Fibroblast of the aortic adventitia (primary cell): ENCODE measurements at regions not wholly inside any gene's neighbourhood (a gene's known extent, or its start where the extent isn't known, plus 50 kb on each side); places are given as distances from the start of the nearest gene placed in this dataset.

Experiments used
- DNase-seq: peaks from one replicate; pipeline ENCODE4 v3.0.0-alpha.2; 2010; ENCODE audit warnings: low read depth
- H3K4me3 ChIP-seq: 2 replicates; pipeline ENCODE4 v1.5.1; 2011; ENCODE audit warnings: low read depth, mild to moderate bottlenecking, control low read depth, low read length, moderate library complexity
- CTCF ChIP-seq: IDR thresholded peaks from 2 replicates; pipeline ENCODE4 v1.5.1; 2011; ENCODE audit warnings: mild to moderate bottlenecking, low read length, control low read depth, inconsistent platforms; ENCODE audit not compliant: insufficient read depth

- no peak overlapping the region for H3K4me3 ChIP-seq
- no peak for DNase-seq
- TF ChIP-seq CTCF, result no peak
Observed at GRCh38 chr20:61176874-61177273, 75.2 kb upstream of the CDH4 start.

DNA sequence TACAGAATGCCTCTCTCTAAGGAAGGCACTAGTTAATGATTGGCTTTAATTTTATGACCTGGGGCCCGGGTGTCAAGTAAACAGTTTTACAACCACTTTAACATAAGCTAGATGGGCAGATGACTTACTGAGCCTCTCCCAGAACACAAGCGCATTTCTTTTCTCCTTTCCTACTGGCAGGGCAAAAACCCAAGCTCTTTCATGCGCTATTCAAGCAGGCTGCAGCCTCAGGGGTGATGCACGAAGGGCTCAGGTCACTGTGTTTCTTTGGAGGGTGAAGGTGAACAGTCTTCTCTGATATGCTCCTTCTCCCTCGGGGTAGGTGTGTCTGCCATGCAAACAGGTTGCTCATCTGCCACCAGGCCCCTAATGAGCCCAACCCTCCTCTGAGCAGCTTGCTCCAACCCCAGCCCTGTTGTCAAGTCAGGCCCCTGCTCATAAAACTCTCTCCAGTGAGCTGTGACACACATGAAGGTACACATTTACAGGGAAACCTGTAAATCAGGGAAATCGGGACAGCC is 73.5 kb upstream of the CDH4 start:
- no peak for TF ChIP-seq CTCF
- no peak for DNase-seq
- no peak overlapping the region for H3K4me3 ChIP-seq

GRCh38 chr20:61184194-61184593 is 67.9 kb upstream of the CDH4 start:
- TF ChIP-seq CTCF, result no peak
- no peak for DNase-seq
- H3K4me3 ChIP-seq, result no peak overlapping the region

DNA sequence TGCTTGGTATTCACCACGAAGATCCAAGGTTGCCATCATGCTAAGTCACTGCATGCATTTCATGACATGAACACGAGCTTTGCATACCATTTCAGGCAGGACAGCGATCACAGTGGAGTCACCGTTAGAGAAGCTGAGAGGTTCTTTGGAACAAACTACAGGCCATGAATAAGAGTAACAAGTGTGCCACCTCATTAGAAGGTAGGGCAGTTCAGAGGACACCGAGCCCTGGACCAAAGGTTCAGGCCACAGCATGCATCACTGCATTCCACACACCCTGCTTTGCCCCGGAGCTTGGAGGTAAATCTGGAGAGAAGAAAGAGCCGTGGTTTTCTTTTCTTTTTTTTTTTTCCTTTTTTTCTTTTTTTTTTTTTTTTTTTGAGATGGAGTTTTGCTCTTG is 66.9 kb upstream of the CDH4 start:
- H3K4me3 ChIP-seq, result no peak overlapping the region
- DNase-seq, result no peak
- TF ChIP-seq CTCF, result no peak

DNA sequence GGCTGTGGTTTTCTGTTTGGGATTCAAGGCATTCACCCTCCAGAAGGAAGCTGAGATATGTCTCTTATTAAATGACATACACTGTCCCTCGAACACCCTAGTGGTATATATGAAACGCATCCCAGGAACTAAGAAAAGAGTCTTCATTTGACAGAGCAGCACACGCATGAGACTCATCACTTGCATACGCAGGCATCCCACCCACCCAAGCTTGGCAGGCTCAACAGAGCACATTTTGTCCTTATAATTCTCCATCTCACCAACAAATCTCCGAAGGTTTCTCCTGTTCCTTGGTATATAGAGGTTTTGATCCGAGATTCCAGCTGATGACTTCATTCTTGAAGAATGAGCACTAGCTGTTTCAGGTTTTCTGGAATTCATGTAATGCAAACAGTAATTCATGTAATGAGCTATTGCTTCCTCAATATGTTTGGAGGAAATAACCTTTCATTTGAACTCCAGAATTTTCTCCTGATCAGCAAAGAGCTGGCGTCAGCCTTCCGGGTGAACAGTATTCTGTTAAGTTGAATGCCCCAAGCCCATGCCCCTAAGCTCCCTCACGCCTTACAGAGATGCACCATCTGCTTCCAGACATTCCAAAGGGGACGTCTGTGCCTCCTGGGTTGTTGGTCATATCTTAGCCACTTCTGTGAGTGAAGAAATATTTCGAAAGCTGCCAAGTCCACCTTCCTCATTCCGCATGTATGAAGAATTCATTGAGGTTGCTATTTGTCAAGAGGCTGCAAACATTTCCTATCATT is 66.0 kb upstream of the CDH4 start:
- DNase-seq, result peak; percentile 82
- H3K4me3 ChIP-seq, result no peak overlapping the region
- no peak for TF ChIP-seq CTCF

DNA sequence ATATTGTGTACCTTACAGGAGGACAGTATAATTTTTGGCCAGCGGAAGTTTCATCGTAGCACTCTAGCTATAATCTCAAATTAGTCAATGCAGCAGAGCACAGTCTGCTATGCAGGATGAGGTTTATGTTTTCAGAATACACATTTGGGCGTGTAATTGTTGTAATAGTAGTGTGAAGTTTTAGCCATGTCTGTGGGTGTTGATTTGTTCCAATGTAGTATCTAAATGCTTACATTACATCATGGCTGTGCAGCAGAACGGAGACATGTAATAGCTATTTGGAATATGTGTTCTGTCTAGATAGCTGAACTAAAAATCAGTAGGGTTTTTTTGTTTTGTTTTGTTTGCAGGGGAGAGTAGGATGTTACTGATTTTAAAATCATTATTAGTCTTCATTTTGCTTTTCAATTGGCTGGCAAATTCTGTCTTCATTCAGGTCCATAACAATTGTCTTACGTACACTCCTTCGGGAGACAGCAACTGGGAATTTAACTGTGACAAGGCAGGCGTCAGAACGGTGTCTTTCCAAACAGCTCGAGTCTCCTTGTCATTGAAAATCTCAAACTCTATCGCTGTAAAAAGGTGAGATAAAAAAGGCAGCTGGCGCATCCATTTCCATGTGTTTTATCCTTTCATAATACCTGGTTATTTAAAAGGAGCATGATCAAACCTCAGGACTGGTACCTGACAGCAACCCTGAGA is 65.1 kb upstream of the CDH4 start:
- DNase-seq, result peak; percentile 16
- no peak for TF ChIP-seq CTCF
- H3K4me3 ChIP-seq, result no peak overlapping the region
